ENCODE measurements at regions not wholly inside any gene's neighbourhood (a gene's known extent, or its start where the extent isn't known, plus 50 kb on each side); places are given as distances from the start of the nearest gene placed in this dataset.

- TF ChIP-seq POLR2AphosphoS5 (IDR thresholded peaks at IDR 0.05; ENCODE audit: low read depth, low read length) (no peak), TAF1 (IDR thresholded peaks at IDR 0.05; ENCODE audit: borderline replicate concordance, low read depth, low read length) (no peak)
Observed at GRCh38 chr20:52830598-52830997, 141.6 kb upstream of the TSHZ2 start.

Measured in GM12892 (cell line).